ENCODE measurements at regions not wholly inside any gene's neighbourhood (a gene's known extent, or its start where the extent isn't known, plus 50 kb on each side); places are given as distances from the start of the nearest gene placed in this dataset.
A peak's percentile ranks its signal among the peaks of the same experiment; 100 is the strongest.

DNA sequence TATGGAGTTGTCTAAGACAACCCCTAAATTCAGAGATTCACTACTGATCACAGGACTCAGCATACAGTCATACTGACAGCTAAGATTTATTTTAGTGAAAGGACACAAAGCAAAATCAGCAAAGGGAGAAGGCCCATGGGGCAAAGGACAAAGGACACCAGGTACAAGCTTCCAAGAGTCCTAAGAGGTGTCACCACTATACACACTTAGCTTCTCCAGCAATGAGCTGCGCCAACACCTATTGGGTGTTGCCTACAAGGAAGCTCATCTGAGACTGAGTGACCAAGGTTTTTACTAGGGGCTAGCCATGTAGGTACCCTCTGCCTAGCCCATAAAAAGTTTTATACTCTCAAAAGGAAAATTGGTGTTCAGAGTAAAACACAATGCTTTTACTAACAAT, 55.4 kb upstream of the PABPC1L2A start:
- peak overlapping the region; percentile 72 for H3K27ac ChIP-seq
- TF ChIP-seq, protein P1, sequence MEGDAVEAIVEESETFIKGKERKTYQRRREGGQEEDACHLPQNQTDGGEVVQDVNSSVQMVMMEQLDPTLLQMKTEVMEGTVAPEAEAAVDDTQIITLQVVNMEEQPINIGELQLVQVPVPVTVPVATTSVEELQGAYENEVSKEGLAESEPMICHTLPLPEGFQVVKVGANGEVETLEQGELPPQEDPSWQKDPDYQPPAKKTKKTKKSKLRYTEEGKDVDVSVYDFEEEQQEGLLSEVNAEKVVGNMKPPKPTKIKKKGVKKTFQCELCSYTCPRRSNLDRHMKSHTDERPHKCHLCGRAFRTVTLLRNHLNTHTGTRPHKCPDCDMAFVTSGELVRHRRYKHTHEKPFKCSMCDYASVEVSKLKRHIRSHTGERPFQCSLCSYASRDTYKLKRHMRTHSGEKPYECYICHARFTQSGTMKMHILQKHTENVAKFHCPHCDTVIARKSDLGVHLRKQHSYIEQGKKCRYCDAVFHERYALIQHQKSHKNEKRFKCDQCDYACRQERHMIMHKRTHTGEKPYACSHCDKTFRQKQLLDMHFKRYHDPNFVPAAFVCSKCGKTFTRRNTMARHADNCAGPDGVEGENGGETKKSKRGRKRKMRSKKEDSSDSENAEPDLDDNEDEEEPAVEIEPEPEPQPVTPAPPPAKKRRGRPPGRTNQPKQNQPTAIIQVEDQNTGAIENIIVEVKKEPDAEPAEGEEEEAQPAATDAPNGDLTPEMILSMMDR (conservative IDR thresholded peaks at IDR 0.05) = no peak

DNA sequence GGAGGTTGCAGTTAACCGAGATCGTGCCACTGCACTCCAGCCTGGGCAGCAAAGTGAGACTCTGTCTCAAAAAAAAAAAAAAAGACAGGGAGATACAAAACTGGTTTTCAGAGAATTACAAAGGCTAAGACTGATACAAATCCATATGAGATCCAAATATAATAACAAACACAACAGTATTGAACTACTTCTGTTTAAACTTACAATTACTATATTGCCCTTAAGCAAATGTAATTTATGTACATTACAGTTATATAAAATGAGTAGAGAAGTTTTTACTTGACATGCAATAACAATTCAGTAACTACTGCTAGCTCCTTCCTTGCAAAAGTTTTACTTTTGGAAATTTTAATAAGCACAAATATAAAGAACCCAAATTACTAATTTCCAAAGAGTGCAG, 52.6 kb upstream of the PABPC1L2A start:
- no peak overlapping the region for H3K27ac ChIP-seq
- TF ChIP-seq, protein P1 (conservative IDR thresholded peaks at IDR 0.05) = no peak

DNA sequence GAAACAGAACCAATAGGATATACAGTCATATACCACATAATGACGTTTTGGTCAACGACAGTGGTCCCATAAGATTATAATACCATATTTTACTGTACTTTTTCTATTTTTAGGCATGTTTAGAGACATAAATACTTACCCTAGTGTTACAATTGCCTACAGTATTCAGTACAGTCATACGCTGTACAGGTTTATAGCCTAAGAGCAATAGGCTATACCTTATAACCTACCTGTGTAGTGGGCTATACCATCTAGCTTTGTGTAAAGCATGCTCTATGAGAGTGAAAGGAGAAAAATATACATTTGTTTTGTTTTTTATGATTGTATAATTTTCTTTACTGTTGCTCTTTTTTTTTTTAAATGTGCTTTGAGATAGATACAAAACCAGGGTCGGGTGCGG, 52.0 kb upstream of the PABPC1L2A start:
- TF ChIP-seq, protein P1 (conservative IDR thresholded peaks at IDR 0.05) = no peak
- H3K27ac ChIP-seq = no peak overlapping the region
